ENCODE measurements at regions not wholly inside any gene's neighbourhood (a gene's known extent, or its start where the extent isn't known, plus 50 kb on each side); places are given as distances from the start of the nearest gene placed in this dataset.

- no peak overlapping the region for H3K27ac ChIP-seq
- no peaks in the 10 kb centered on the region for H3K36me3 ChIP-seq
- no peak for TF ChIP-seq POLR2AphosphoS5 (IDR thresholded peaks at IDR 0.05)
- TF ChIP-seq POLR2A (IDR thresholded peaks at IDR 0.05): no peak
- no peak for TF ChIP-seq EP300 (IDR thresholded peaks at IDR 0.05)
- intact Hi-C loops (cut with DNase I; ENCODE audit: low total_unique reads): no loop called here
- no peaks in the 10 kb centered on the region for H3K27me3 ChIP-seq
- no peaks in the 10 kb centered on the region for H3K9me3 ChIP-seq
- 82 to 93% (median 91%) methylated on average over 2 of the region's 2 CpGs for WGBS, 5 donors
- no peak overlapping the region for H3K4me3 ChIP-seq
- no peaks in the 10 kb centered on the region for H3K4me1 ChIP-seq
- no peak for DNase-seq
Measured at GRCh38 chr3:17913359-17913758, 170.9 kb upstream of the TBC1D5 start.

GRCh38 chr3:17911986-17912760 lies 169.7 kb upstream of the TBC1D5 start:
- H3K4me3 ChIP-seq: no peak overlapping the region
- H3K36me3 ChIP-seq: no peaks in the 10 kb centered on the region
- H3K27ac ChIP-seq: no peak overlapping the region
- no peak for DNase-seq
- H3K4me1 ChIP-seq: no peaks in the 10 kb centered on the region
- 29 to 44% (median 42%) methylated on average over 8 of the region's 8 CpGs for WGBS, 5 donors
- intact Hi-C loops (cut with DNase I; ENCODE audit: low total_unique reads): no loop called here
- no peaks in the 10 kb centered on the region for H3K9me3 ChIP-seq
- H3K27me3 ChIP-seq: no peaks in the 10 kb centered on the region
- TF ChIP-seq EP300 (IDR thresholded peaks at IDR 0.05) (no peak), POLR2AphosphoS5 (IDR thresholded peaks at IDR 0.05) (no peak), CTCF (IDR thresholded peaks at IDR 0.05) (no peak), POLR2A (IDR thresholded peaks at IDR 0.05) (no peak)

- Histone ChIP-seq H3K27me3 (no peaks in the 10 kb centered on the region), H3K4me1 (no peaks in the 10 kb centered on the region), H3K4me3 (no peak overlapping the region), H3K27ac (no peak overlapping the region), H3K9me3 (no peaks in the 10 kb centered on the region), H3K36me3 (no peaks in the 10 kb centered on the region)
- intact Hi-C loops (cut with DNase I; ENCODE audit: low total_unique reads): no loop called here
- no peak for DNase-seq
- TF ChIP-seq POLR2AphosphoS5 (IDR thresholded peaks at IDR 0.05) (no peak), POLR2A (IDR thresholded peaks at IDR 0.05) (no peak), EP300 (IDR thresholded peaks at IDR 0.05) (no peak), CTCF (IDR thresholded peaks at IDR 0.05) (no peak)
- WGBS, 5 donors: 42 to 94% (median 88%) methylated on average over 1 of the region's 1 CpG
Measured at GRCh38 chr3:17910922-17911321, 168.5 kb upstream of the TBC1D5 start.

GRCh38 chr3:17909714-17910113 lies 167.3 kb upstream of the TBC1D5 start:
- Histone ChIP-seq H3K4me1 (no peaks in the 10 kb centered on the region), H3K9me3 (no peaks in the 10 kb centered on the region), H3K36me3 (no peaks in the 10 kb centered on the region), H3K4me3 (no peak overlapping the region), H3K27ac (no peak overlapping the region), H3K27me3 (no peaks in the 10 kb centered on the region)
- intact Hi-C loops (cut with DNase I; ENCODE audit: low total_unique reads): no loop called here
- 89 to 96% (median 92%) methylated on average over 3 of the region's 3 CpGs for whole genome bisulfite sequencing, 5 donors
- DNase-seq: no peak
- no peak for TF ChIP-seq EP300 (IDR thresholded peaks at IDR 0.05)
- TF ChIP-seq POLR2A (IDR thresholded peaks at IDR 0.05): no peak
- no peak for TF ChIP-seq POLR2AphosphoS5 (IDR thresholded peaks at IDR 0.05)

- intact Hi-C loops (cut with DNase I; ENCODE audit: low total_unique reads): no loop called here
- Histone ChIP-seq H3K27ac (no peak overlapping the region), H3K9me3 (no peaks in the 10 kb centered on the region), H3K4me1 (no peaks in the 10 kb centered on the region), H3K27me3 (no peaks in the 10 kb centered on the region), H3K4me3 (no peak overlapping the region), H3K36me3 (no peaks in the 10 kb centered on the region)
- DNase-seq: no peak
- TF ChIP-seq EP300 (IDR thresholded peaks at IDR 0.05) (no peak), POLR2AphosphoS5 (IDR thresholded peaks at IDR 0.05) (no peak), CTCF (IDR thresholded peaks at IDR 0.05) (no peak), POLR2A (IDR thresholded peaks at IDR 0.05) (no peak)
- 68 to 89% (median 76%) methylated on average over 5 of the region's 5 CpGs for WGBS, 5 donors
Measured at GRCh38 chr3:17908399-17909191, 166.2 kb upstream of the TBC1D5 start.

All from stomach (tissue), 8 donors.